Suprapubic skin (tissue), 4 donors: ENCODE measurements at regions not wholly inside any gene's neighbourhood (a gene's known extent, or its start where the extent isn't known, plus 50 kb on each side); places are given as distances from the start of the nearest gene placed in this dataset.
A peak's percentile ranks its signal among the peaks of the same experiment; 100 is the strongest.

Source experiments
- DNase-seq, 2 donors: peaks; one replicate each; pipeline ENCODE4 v3.0.0-alpha.2; 2019; ENCODE audit warnings: low spot score in 2 of 2
- H3K27ac ChIP-seq: fragments of 200-600 bp; sonication (generic); one replicate; pipeline ENCODE4 v1.5.1; 2019
- H3K27me3 ChIP-seq: fragments of 200-600 bp; sonication (generic); one replicate; pipeline ENCODE4 v1.5.1; 2019
- H3K36me3 ChIP-seq: fragments of 200-600 bp; sonication (generic); one replicate; pipeline ENCODE4 v1.5.1; 2019
- H3K4me1 ChIP-seq: fragments of 200-600 bp; sonication (generic); one replicate; pipeline ENCODE4 v1.5.1; 2019
- H3K4me3 ChIP-seq: fragments of 200-600 bp; sonication (generic); one replicate; pipeline ENCODE4 v1.5.1; 2019; ENCODE audit warnings: mild to moderate bottlenecking
- H3K9me3 ChIP-seq: fragments of 200-600 bp; sonication (generic); one replicate; pipeline ENCODE4 v1.5.1; 2019
- EP300 ChIP-seq: sonication (generic); formaldehyde crosslinking; IDR thresholded peaks from one replicate; pipeline ENCODE4 v1.6.1; 2017; ENCODE audit warnings: antibody characterized with exemption
- POLR2A ChIP-seq, 2 donors: fragments of 450-650 bp; IDR thresholded peaks; one replicate each; pipeline ENCODE4 v1.6.1; 2017; ENCODE audit warnings: antibody characterized with exemption in 2 of 2, mild to moderate bottlenecking in 2 of 2, moderate library complexity in 2 of 2
- POLR2AphosphoS5 ChIP-seq, 3 donors: sonication (generic); formaldehyde crosslinking; IDR thresholded peaks; one replicate each; pipeline ENCODE4 v1.6.1; 2017; ENCODE audit warnings: antibody characterized with exemption in 3 of 3
- WGBS: methylation state at CpG from one replicate; pipeline ENCODE4 v1.1.5; 2018; 5-methylcytosine and 5-hydroxymethylcytosine counted together
- TF ChIP-seq, protein P1 (sequence below), 2 donors: fragments of 200-600 bp in 1 of 2; fragments of 450-650 bp in 1 of 2; sonication (generic) in 1 of 2; IDR thresholded peaks; one replicate each; pipeline ENCODE4 v1.5.1; 2016 to 2019; ENCODE audit warnings: antibody characterized with exemption in 2 of 2, mild to moderate bottlenecking in 1 of 2, moderate library complexity in 1 of 2

- H3K27ac ChIP-seq, result no peak overlapping the region
- H3K4me3 ChIP-seq, result no peak overlapping the region
- H3K9me3 ChIP-seq, result no peaks in the 10 kb centered on the region
- H3K36me3 ChIP-seq, result no peaks in the 10 kb centered on the region
- no peak for DNase-seq
- H3K27me3 ChIP-seq, result no peaks in the 10 kb centered on the region
- WGBS, result 77% methylated on average over 12 of the region's 12 CpGs
- H3K4me1 ChIP-seq, result no peaks in the 10 kb centered on the region
- no peak for TF ChIP-seq POLR2A (IDR thresholded peaks at IDR 0.05)
- TF ChIP-seq, protein P1, sequence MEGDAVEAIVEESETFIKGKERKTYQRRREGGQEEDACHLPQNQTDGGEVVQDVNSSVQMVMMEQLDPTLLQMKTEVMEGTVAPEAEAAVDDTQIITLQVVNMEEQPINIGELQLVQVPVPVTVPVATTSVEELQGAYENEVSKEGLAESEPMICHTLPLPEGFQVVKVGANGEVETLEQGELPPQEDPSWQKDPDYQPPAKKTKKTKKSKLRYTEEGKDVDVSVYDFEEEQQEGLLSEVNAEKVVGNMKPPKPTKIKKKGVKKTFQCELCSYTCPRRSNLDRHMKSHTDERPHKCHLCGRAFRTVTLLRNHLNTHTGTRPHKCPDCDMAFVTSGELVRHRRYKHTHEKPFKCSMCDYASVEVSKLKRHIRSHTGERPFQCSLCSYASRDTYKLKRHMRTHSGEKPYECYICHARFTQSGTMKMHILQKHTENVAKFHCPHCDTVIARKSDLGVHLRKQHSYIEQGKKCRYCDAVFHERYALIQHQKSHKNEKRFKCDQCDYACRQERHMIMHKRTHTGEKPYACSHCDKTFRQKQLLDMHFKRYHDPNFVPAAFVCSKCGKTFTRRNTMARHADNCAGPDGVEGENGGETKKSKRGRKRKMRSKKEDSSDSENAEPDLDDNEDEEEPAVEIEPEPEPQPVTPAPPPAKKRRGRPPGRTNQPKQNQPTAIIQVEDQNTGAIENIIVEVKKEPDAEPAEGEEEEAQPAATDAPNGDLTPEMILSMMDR (IDR thresholded peaks at IDR 0.05), result no peak
These were observed 64.6 kb upstream of the GPCPD1 start for GRCh38 chr20:5675103-5676091.

DNA sequence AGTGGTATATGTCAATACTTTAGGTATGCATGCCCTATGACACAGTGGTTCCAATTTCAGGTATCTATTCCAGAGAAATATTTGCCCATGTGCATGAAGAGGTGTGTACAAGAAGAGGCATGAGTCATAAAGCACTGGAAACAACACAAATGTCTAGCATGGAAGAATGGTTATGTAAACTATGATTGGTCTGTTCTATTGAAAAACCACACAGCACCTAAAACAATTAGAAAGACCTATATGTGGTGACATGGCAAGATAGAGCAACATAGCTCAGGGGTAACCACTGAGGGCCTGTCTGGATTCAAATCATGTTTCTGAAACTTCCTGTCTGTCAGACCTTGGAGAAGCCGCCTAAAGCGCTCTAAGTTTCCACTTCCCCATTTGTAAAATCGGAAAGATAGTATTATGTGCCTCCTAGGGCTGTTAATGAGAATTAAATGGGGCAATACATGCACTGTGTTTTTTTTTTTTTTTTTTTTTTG is 63.4 kb upstream of the GPCPD1 start:
- Histone ChIP-seq H3K4me3 (no peak overlapping the region), H3K27ac (no peak overlapping the region), H3K9me3 (no peaks in the 10 kb centered on the region), H3K27me3 (no peaks in the 10 kb centered on the region), H3K4me1 (peaks cover 5% of the 10 kb centered on the region), H3K36me3 (no peaks in the 10 kb centered on the region)
- WGBS, result 61% methylated on average over 3 of the region's 3 CpGs
- TF ChIP-seq POLR2A (IDR thresholded peaks at IDR 0.05) (no peak), EP300 (no peak), POLR2AphosphoS5 (IDR thresholded peaks at IDR 0.05) (no peak)
- TF ChIP-seq, protein P1 (IDR thresholded peaks at IDR 0.05), result no peak
- DNase-seq, result no peak

GRCh38 chr20:5670874-5671273 is 60.1 kb upstream of the GPCPD1 start:
- no peak overlapping the region for H3K4me3 ChIP-seq
- H3K4me1 ChIP-seq, result peaks cover 17% of the 10 kb centered on the region
- no peaks in the 10 kb centered on the region for H3K27me3 ChIP-seq
- H3K36me3 ChIP-seq, result no peaks in the 10 kb centered on the region
- TF ChIP-seq, protein P1 (IDR thresholded peaks at IDR 0.05), result no peak
- no peak for TF ChIP-seq POLR2A (IDR thresholded peaks at IDR 0.05)
- TF ChIP-seq EP300, result no peak
- no peak for TF ChIP-seq POLR2AphosphoS5 (IDR thresholded peaks at IDR 0.05)
- no peaks in the 10 kb centered on the region for H3K9me3 ChIP-seq
- WGBS, result 90% methylated on average over 2 of the region's 2 CpGs
- H3K27ac ChIP-seq, result no peak overlapping the region
- DNase-seq, result no peak

- Histone ChIP-seq H3K9me3 (no peaks in the 10 kb centered on the region), H3K4me3 (no peak overlapping the region), H3K27me3 (no peaks in the 10 kb centered on the region), H3K36me3 (no peaks in the 10 kb centered on the region), H3K4me1 (peaks cover 17% of the 10 kb centered on the region), H3K27ac (no peak overlapping the region)
- TF ChIP-seq, protein P1 (IDR thresholded peaks at IDR 0.05), result no peak
- TF ChIP-seq EP300 (no peak), POLR2AphosphoS5 (IDR thresholded peaks at IDR 0.05) (no peak), POLR2A (IDR thresholded peaks at IDR 0.05) (no peak)
- 65% methylated on average over 6 of the region's 6 CpGs for WGBS
- no peak for DNase-seq
These were observed 59.3 kb upstream of the GPCPD1 start for GRCh38 chr20:5670036-5670536.

DNA sequence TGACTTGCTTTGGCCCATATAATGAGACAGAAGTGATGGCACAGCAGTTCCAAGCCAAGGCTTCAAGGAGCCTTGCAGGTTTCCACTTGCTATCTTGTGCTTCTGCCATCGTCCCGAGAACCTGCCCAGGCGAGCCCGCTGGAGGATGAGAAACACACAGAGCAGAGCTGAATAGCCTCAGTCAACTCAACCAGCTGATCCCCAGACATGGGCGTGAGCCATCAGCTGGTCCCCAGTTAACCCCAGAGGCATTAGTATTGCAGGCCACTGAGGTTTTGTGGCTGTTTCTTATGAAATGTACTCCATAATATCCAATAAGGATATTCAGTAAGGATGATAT is 57.7 kb upstream of the GPCPD1 start:
- no peak for DNase-seq
- WGBS, result 74% methylated on average over 4 of the region's 5 CpGs
- Histone ChIP-seq H3K9me3 (no peaks in the 10 kb centered on the region), H3K36me3 (no peaks in the 10 kb centered on the region), H3K4me3 (no peak overlapping the region), H3K27ac (peak overlapping the region; percentile 1), H3K4me1 (peaks cover 17% of the 10 kb centered on the region), H3K27me3 (no peaks in the 10 kb centered on the region)
- TF ChIP-seq, protein P1 (IDR thresholded peaks at IDR 0.05), result no peak
- no peak for TF ChIP-seq EP300
